ENCODE measurements at regions not wholly inside any gene's neighbourhood (a gene's known extent, or its start where the extent isn't known, plus 50 kb on each side); places are given as distances from the start of the nearest gene placed in this dataset.

GRCh38 chr10:56871160-56871668 lies 510.2 kb upstream of the ZWINT start:
- no peaks in the 10 kb centered on the region for H3K9me2 ChIP-seq (ENCODE audit: insufficient read depth)
- no peak overlapping the region for H3K4me2 ChIP-seq
- peaks cover 9% of the 10 kb centered on the region; the same call in 1 of the 2 replicates for H3K4me1 ChIP-seq (ENCODE audit: insufficient read depth)
- no peaks in the 10 kb centered on the region for H3K36me3 ChIP-seq (ENCODE audit: insufficient read depth)
- no peaks in the 10 kb centered on the region; the same call in 2 of the 3 replicates for H3K9me3 Mint-ChIP-seq
- TF ChIP-seq NANOG (IDR thresholded peaks at IDR 0.05; ENCODE audit: borderline replicate concordance) (no peak), ZNF331 (CRISPR knock-in tag; IDR thresholded peaks at IDR 0.05; ENCODE audit: low read depth) (no peak), POLR2AphosphoS5 (IDR thresholded peaks at IDR 0.05; ENCODE audit: low read depth) (no peak)
- no peaks in the 10 kb centered on the region for H3K36me3 Mint-ChIP-seq (ENCODE audit: low read depth)
- H3K4me3 Mint-ChIP-seq: no peak overlapping the region
- H3K4me1 Mint-ChIP-seq: peaks cover 4% of the 10 kb centered on the region; the same call in 2 of the 3 replicates
- DNase-seq (ENCODE audit: low spot score): no peak
- H4K20me1 ChIP-seq (replicated peaks; ENCODE audit: insufficient read depth): no peaks in the 10 kb centered on the region
- ATAC-seq: no peak
- no peak overlapping the region for H2AFZ ChIP-seq
- H3K27ac Mint-ChIP-seq: no peak overlapping the region
- H3K4me3 ChIP-seq: no peak overlapping the region
- no peaks in the 10 kb centered on the region for H3K79me2 ChIP-seq (replicated peaks; ENCODE audit: insufficient read depth)
- H3K27me3 ChIP-seq (ENCODE audit: insufficient read depth): no peaks in the 10 kb centered on the region
- no peaks in the 10 kb centered on the region for H3K27me3 Mint-ChIP-seq (ENCODE audit: insufficient read depth, low read depth, poor library complexity)
- no peaks in the 10 kb centered on the region for H3F3A ChIP-seq (replicated peaks; ENCODE audit: low read depth)
- H3K27ac ChIP-seq (ENCODE audit: low read depth): no peak overlapping the region

- H3K36me3 Mint-ChIP-seq (ENCODE audit: low read depth): no peaks in the 10 kb centered on the region
- no peaks in the 10 kb centered on the region; the same call in 1 of the 3 replicates for H3K9me3 Mint-ChIP-seq
- no peaks in the 10 kb centered on the region for H4K20me1 ChIP-seq (replicated peaks; ENCODE audit: insufficient read depth)
- H3K79me2 ChIP-seq (replicated peaks; ENCODE audit: insufficient read depth): no peaks in the 10 kb centered on the region
- H3K4me1 ChIP-seq (ENCODE audit: insufficient read depth): peaks cover 9% of the 10 kb centered on the region; the same call in 1 of the 2 replicates
- peaks cover 4% of the 10 kb centered on the region; the same call in 2 of the 3 replicates for H3K4me1 Mint-ChIP-seq
- no peaks in the 10 kb centered on the region for H3K9me2 ChIP-seq (ENCODE audit: insufficient read depth)
- no peak overlapping the region for H2AFZ ChIP-seq
- H3F3A ChIP-seq (replicated peaks; ENCODE audit: low read depth): no peaks in the 10 kb centered on the region
- DNase-seq (ENCODE audit: low spot score): peak; percentile 4
- ATAC-seq: no peak
- no peak overlapping the region for H3K27ac ChIP-seq (ENCODE audit: low read depth)
- H3K36me3 ChIP-seq (ENCODE audit: insufficient read depth): no peaks in the 10 kb centered on the region
- no peak overlapping the region for H3K4me3 Mint-ChIP-seq
- H3K27me3 ChIP-seq (ENCODE audit: insufficient read depth): no peaks in the 10 kb centered on the region
- no peak overlapping the region for H3K4me2 ChIP-seq
- H3K27me3 Mint-ChIP-seq (ENCODE audit: insufficient read depth, low read depth, poor library complexity): no peaks in the 10 kb centered on the region
- no peak overlapping the region for H3K27ac Mint-ChIP-seq
- no peak overlapping the region for H3K4me3 ChIP-seq
- TF ChIP-seq EZH2phosphoT487 (IDR thresholded peaks at IDR 0.05; ENCODE audit: unreplicated experiment) (no peak), CREB1 (CRISPR knock-in tag; IDR thresholded peaks at IDR 0.05; ENCODE audit: low read depth) (no peak), ETS1 (IDR thresholded peaks at IDR 0.05) (no peak), CTCF (conservative IDR thresholded peaks at IDR 0.05; ENCODE audit: low read depth in 2 of 2) (no peak), EZH2 (IDR thresholded peaks at IDR 0.05; ENCODE audit: low read depth, unreplicated experiment) (no peak), POLR2AphosphoS5 (IDR thresholded peaks at IDR 0.05; ENCODE audit: low read depth) (no peak), STAT1 (IDR thresholded peaks at IDR 0.05; ENCODE audit: unreplicated experiment) (no peak)
- TF ChIP-seq, protein P1, sequence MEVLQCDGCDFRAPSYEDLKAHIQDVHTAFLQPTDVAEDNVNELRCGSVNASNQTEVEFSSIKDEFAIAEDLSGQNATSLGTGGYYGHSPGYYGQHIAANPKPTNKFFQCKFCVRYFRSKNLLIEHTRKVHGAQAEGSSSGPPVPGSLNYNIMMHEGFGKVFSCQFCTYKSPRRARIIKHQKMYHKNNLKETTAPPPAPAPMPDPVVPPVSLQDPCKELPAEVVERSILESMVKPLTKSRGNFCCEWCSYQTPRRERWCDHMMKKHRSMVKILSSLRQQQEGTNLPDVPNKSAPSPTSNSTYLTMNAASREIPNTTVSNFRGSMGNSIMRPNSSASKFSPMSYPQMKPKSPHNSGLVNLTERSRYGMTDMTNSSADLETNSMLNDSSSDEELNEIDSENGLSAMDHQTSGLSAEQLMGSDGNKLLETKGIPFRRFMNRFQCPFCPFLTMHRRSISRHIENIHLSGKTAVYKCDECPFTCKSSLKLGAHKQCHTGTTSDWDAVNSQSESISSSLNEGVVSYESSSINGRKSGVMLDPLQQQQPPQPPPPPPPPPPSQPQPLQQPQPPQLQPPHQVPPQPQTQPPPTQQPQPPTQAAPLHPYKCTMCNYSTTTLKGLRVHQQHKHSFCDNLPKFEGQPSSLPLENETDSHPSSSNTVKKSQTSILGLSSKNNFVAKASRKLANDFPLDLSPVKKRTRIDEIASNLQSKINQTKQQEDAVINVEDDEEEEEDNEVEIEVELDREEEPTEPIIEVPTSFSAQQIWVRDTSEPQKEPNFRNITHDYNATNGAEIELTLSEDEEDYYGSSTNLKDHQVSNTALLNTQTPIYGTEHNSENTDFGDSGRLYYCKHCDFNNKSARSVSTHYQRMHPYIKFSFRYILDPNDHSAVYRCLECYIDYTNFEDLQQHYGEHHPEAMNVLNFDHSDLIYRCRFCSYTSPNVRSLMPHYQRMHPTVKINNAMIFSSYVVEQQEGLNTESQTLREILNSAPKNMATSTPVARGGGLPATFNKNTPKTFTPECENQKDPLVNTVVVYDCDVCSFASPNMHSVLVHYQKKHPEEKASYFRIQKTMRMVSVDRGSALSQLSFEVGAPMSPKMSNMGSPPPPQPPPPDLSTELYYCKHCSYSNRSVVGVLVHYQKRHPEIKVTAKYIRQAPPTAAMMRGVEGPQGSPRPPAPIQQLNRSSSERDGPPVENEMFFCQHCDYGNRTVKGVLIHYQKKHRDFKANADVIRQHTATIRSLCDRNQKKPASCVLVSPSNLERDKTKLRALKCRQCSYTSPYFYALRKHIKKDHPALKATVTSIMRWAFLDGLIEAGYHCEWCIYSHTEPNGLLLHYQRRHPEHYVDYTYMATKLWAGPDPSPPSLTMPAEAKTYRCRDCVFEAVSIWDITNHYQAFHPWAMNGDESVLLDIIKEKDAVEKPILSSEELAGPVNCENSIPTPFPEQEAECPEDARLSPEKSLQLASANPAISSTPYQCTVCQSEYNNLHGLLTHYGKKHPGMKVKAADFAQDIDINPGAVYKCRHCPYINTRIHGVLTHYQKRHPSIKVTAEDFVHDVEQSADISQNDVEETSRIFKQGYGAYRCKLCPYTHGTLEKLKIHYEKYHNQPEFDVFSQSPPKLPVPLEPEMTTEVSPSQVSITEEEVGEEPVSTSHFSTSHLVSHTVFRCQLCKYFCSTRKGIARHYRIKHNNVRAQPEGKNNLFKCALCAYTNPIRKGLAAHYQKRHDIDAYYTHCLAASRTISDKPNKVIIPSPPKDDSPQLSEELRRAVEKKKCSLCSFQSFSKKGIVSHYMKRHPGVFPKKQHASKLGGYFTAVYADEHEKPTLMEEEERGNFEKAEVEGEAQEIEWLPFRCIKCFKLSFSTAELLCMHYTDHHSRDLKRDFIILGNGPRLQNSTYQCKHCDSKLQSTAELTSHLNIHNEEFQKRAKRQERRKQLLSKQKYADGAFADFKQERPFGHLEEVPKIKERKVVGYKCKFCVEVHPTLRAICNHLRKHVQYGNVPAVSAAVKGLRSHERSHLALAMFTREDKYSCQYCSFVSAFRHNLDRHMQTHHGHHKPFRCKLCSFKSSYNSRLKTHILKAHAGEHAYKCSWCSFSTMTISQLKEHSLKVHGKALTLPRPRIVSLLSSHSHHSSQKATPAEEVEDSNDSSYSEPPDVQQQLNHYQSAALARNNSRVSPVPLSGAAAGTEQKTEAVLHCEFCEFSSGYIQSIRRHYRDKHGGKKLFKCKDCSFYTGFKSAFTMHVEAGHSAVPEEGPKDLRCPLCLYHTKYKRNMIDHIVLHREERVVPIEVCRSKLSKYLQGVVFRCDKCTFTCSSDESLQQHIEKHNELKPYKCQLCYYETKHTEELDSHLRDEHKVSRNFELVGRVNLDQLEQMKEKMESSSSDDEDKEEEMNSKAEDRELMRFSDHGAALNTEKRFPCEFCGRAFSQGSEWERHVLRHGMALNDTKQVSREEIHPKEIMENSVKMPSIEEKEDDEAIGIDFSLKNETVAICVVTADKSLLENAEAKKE (CRISPR knock-in tag; IDR thresholded peaks at IDR 0.05): no peak
Measured at GRCh38 chr10:56867236-56867635, 506.2 kb upstream of the ZWINT start.
